Kidney (tissue), 13 donors: ENCODE measurements at regions not wholly inside any gene's neighbourhood (a gene's known extent, or its start where the extent isn't known, plus 50 kb on each side); places are given as distances from the start of the nearest gene placed in this dataset.

Experiments used
- DNase-seq, 5 donors: peaks; one replicate each; pipeline ENCODE4 v3.0.0-alpha.2; 2013 to 2020
- FAIRE-seq: peaks from 2 replicates; lab custom pipeline; 2012; peaks lifted over from hg19 to GRCh38; lab: Jason Lieb, UNC
- H3K27ac ChIP-seq, 2 donors: one replicate each; pipeline ENCODE4 v1.7.0; 2013; ENCODE audit warnings: low read depth in 2 of 2, low read length in 2 of 2, inconsistent platforms in 1 of 2
- H3K27me3 ChIP-seq: one replicate; pipeline ENCODE4 v1.7.1; 2013; ENCODE audit warnings: low read length, inconsistent platforms; ENCODE audit not compliant: control insufficient read depth, insufficient read depth
- H3K36me3 ChIP-seq, 3 donors: one replicate each; pipeline versions ENCODE4 v1.7.0 to v1.7.1; 2013; ENCODE audit warnings: low read length in 3 of 3, control low read depth in 1 of 3, inconsistent platforms in 1 of 3; ENCODE audit not compliant: insufficient read depth in 3 of 3, control insufficient read depth in 2 of 3
- H3K4me1 ChIP-seq, 3 donors: one replicate each; pipeline versions ENCODE4 v1.7.0 to v1.7.1; 2013; ENCODE audit warnings: low read length in 3 of 3, inconsistent platforms in 1 of 3, low read depth in 1 of 3; ENCODE audit not compliant: control insufficient read depth in 2 of 3, insufficient read depth in 2 of 3
- H3K4me3 ChIP-seq, 3 donors: one replicate each; pipeline versions ENCODE4 v1.7.0 to v1.8.1; 2013; ENCODE audit warnings: low read length in 3 of 3, control low read depth in 1 of 3, inconsistent platforms in 1 of 3
- H3K9ac ChIP-seq, 3 donors: one replicate each; pipeline versions ENCODE4 v1.7.0 to v1.7.1; 2013; ENCODE audit warnings: low read length in 3 of 3, control low read depth in 1 of 3, inconsistent platforms in 1 of 3
- H3K9me3 ChIP-seq, 3 donors: one replicate each; pipeline versions ENCODE4 v1.7.0 to v1.7.1; 2013; ENCODE audit warnings: low read length in 3 of 3, control low read depth in 1 of 3, inconsistent platforms in 1 of 3; ENCODE audit not compliant: control insufficient read depth in 2 of 3, insufficient read depth in 1 of 3
- CTCF ChIP-seq: IDR thresholded peaks from 3 replicates; pipeline ENCODE4 v1.5.1; 2012; ENCODE audit warnings: mild to moderate bottlenecking, moderate library complexity, borderline replicate concordance; ENCODE audit not compliant: insufficient read depth; ENCODE audit errors: extremely low read depth
- intact Hi-C: fragments of 100-400 bp; cut with DNase I; formaldehyde crosslinking; loops from one replicate; pipeline ENCODE4 v1.11.1; 2022
- donor health status: control.
- donor health status: control.
- donor health status: control.
- donor health status: control.
- donor health status: control.
- donor health status: DM: yes; HTN: yes; CAD: no.
- donor health status: Normal renal cell carcinoma (clear cell type).

- no peak for FAIRE-seq
- DNase-seq = no peak
- intact Hi-C loops = no loop called here
- no peaks in the 10 kb centered on the region for H3K9me3 ChIP-seq
- H3K9ac ChIP-seq = no peak overlapping the region
- no peak overlapping the region for H3K4me3 ChIP-seq
- no peaks in the 10 kb centered on the region for H3K27me3 ChIP-seq
- H3K4me1 ChIP-seq = peaks cover 0 to 8% (median 3%) of the 10 kb centered on the region in 3 donors
- no peak for TF ChIP-seq CTCF
- no peaks in the 10 kb centered on the region for H3K36me3 ChIP-seq
- H3K27ac ChIP-seq = no peak overlapping the region
These were observed 443.2 kb upstream of the JARID2 start for GRCh38 chr6:14802514-14803160.

GRCh38 chr6:14804001-14804784, 441.7 kb upstream of the JARID2 start:
- Histone ChIP-seq H3K27me3 (no peaks in the 10 kb centered on the region), H3K27ac (no peak overlapping the region), H3K9me3 (no peaks in the 10 kb centered on the region), H3K4me1 (peaks cover 0 to 8% (median 3%) of the 10 kb centered on the region in 3 donors), H3K4me3 (no peak overlapping the region), H3K36me3 (no peaks in the 10 kb centered on the region), H3K9ac (no peak overlapping the region)
- no peak for FAIRE-seq
- no peak for DNase-seq
- TF ChIP-seq CTCF = no peak
- intact Hi-C loops = no loop called here

GRCh38 chr6:14804785-14805210, 441.1 kb upstream of the JARID2 start:
- H3K27ac ChIP-seq = no peak overlapping the region
- TF ChIP-seq CTCF = no peak
- H3K27me3 ChIP-seq = no peaks in the 10 kb centered on the region
- no peaks in the 10 kb centered on the region for H3K9me3 ChIP-seq
- no peak overlapping the region for H3K4me3 ChIP-seq
- peak in 4 of 5 donors; percentile 58 to 93 (median 85) for DNase-seq
- H3K9ac ChIP-seq = no peak overlapping the region
- peaks cover 0 to 8% (median 3%) of the 10 kb centered on the region in 3 donors for H3K4me1 ChIP-seq
- intact Hi-C loops = no loop called here
- FAIRE-seq = no peak
- no peaks in the 10 kb centered on the region for H3K36me3 ChIP-seq
